ENCODE measurements at regions not wholly inside any gene's neighbourhood (a gene's known extent, or its start where the extent isn't known, plus 50 kb on each side); places are given as distances from the start of the nearest gene placed in this dataset.

GRCh38 chr7:25852939-25853271 is 299.1 kb upstream of the NFE2L3 start:
- 62% methylated on average over 12 of the region's 16 CpGs for WGBS (ENCODE audit: missing lambda C conversion rate)
- DNase-seq (ENCODE audit: low read depth in 1 of 2, low spot score in 1 of 2), result no peak
- CTCF ChIA-PET, result interaction anchor here (1.6 to 6.2 kb wide), 5 partner anchors 12 to 593 kb away, joined by 3 to 51 read pairs (median 15); no protein-coding TSS in a partner anchor
- Histone ChIP-seq H3K27ac (no peak overlapping the region), H3K4me1 (peaks cover 38% of the 10 kb centered on the region), H3K9me3 (no peaks in the 10 kb centered on the region), H3K4me2 (peak overlapping the region; percentile 57), H3K4me3 (no peak overlapping the region)
- FAIRE-seq, result no peak
- TF ChIP-seq EP300 (IDR thresholded peaks at IDR 0.05) (no peak), RAD21 (conservative IDR thresholded peaks at IDR 0.05 in 1 of 2, IDR thresholded peaks at IDR 0.05 in 1 of 2) (no peak), MYC (IDR thresholded peaks at IDR 0.05; ENCODE audit: borderline replicate concordance, low read length) (no peak), SMC3 (IDR thresholded peaks at IDR 0.05) (no peak), HOXB5 (CRISPR knock-in tag; IDR thresholded peaks at IDR 0.05) (no peak), RARB (CRISPR knock-in tag; IDR thresholded peaks at IDR 0.05) (no peak), MAZ (IDR thresholded peaks at IDR 0.05; ENCODE audit: borderline replicate concordance, low read depth, low read length) (no peak), ESRRA (IDR thresholded peaks at IDR 0.05; ENCODE audit: borderline replicate concordance, low read length) (no peak), NR3C1 (IDR thresholded peaks at IDR 0.05) (no peak)
- TF ChIP-seq, protein P1, sequence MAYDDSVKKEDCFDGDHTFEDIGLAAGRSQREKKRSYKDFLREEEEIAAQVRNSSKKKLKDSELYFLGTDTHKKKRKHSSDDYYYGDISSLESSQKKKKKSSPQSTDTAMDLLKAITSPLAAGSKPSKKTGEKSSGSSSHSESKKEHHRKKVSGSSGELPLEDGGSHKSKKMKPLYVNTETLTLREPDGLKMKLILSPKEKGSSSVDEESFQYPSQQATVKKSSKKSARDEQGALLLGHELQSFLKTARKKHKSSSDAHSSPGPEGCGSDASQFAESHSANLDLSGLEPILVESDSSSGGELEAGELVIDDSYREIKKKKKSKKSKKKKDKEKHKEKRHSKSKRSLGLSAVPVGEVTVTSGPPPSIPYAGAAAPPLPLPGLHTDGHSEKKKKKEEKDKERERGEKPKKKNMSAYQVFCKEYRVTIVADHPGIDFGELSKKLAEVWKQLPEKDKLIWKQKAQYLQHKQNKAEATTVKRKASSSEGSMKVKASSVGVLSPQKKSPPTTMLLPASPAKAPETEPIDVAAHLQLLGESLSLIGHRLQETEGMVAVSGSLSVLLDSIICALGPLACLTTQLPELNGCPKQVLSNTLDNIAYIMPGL (CRISPR knock-in tag; IDR thresholded peaks at IDR 0.05; ENCODE audit: borderline replicate concordance), result no peak
- no peak for ATAC-seq
- POLR2A ChIA-PET, result no interaction called here

DNA sequence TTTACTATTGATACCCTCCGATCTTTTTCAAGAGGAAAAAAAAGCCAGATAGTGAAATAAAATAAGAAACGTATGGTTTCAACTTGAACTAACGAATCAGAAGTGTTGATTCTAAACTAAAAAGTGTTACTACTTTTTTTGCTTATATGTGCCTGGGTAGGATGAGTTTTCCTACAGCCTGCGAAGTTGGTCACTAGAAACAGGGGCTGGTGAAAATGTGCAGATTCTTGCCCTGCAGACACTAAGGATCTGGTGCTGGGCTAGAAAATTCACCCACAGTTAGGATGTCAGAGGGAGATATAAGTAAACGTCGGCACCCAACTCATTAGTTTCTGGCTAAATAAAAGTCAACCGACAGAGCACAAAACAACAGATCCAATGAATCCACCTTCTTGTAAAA is 298.7 kb upstream of the NFE2L3 start:
- ATAC-seq, result no peak
- CTCF ChIA-PET, result interaction anchor here (2.5 to 6.2 kb wide), 4 partner anchors 13 to 594 kb away, joined by 14 to 51 read pairs (median 24); no protein-coding TSS in a partner anchor

More for the DNA sequence above, 298.7 kb upstream of the NFE2L3 start:
- WGBS (ENCODE audit: missing lambda C conversion rate), result 67% methylated on average over 7 of the region's 7 CpGs
- DNase-seq (ENCODE audit: low read depth in 1 of 2, low spot score in 1 of 2) (no peak), FAIRE-seq (no peak)
- Histone ChIP-seq H3K27ac (no peak overlapping the region), H3K4me2 (no peak overlapping the region), H3K4me3 (no peak overlapping the region), H3K9me3 (no peaks in the 10 kb centered on the region), H3K4me1 (peaks cover 34% of the 10 kb centered on the region)
- POLR2A ChIA-PET, result no interaction called here
- TF ChIP-seq TFCP2L1 (CRISPR knock-in tag; IDR thresholded peaks at IDR 0.05) (no peak), PHF8 (IDR thresholded peaks at IDR 0.05; ENCODE audit: borderline replicate concordance, low read depth) (no peak), CTCF (IDR thresholded peaks at IDR 0.05) (no peak), EHF (CRISPR knock-in tag; IDR thresholded peaks at IDR 0.05) (no peak), ZFP36 (IDR thresholded peaks at IDR 0.05; ENCODE audit: borderline replicate concordance, partially characterized antibody) (no peak), RAD21 (conservative IDR thresholded peaks at IDR 0.05 in 1 of 2, IDR thresholded peaks at IDR 0.05 in 1 of 2) (no peak), RCOR1 (IDR thresholded peaks at IDR 0.05; ENCODE audit: low read depth, low read length) (no peak)
- TF ChIP-seq, protein P1 (CRISPR knock-in tag; IDR thresholded peaks at IDR 0.05; ENCODE audit: borderline replicate concordance), result no peak

Data from A549 (cell line).